D721Med (cell line): ENCODE measurements at regions not wholly inside any gene's neighbourhood (a gene's known extent, or its start where the extent isn't known, plus 50 kb on each side); places are given as distances from the start of the nearest gene placed in this dataset.

Source experiments
- DNase-seq: peaks from one replicate; pipeline ENCODE4 v3.0.0; 2011; ENCODE audit warnings: low spot score; ENCODE audit not compliant: insufficient read length
- FAIRE-seq: peaks from 2 replicates; lab custom pipeline; 2011; peaks lifted over from hg19 to GRCh38; lab: Jason Lieb, UNC
- CTCF ChIP-seq: IDR thresholded peaks from 2 replicates; pipeline ENCODE4 v1.5.1; 2012; ENCODE audit warnings: mild to moderate bottlenecking, control low read depth; ENCODE audit not compliant: insufficient read depth; ENCODE audit errors: missing control alignments

- DNase-seq (no peak), FAIRE-seq (no peak)
- no peak for TF ChIP-seq CTCF
These were observed 310.3 kb downstream of the EFNB2 start for GRCh38 chr13:106225126-106225525.

- FAIRE-seq, result no peak
- no peak for DNase-seq
- TF ChIP-seq CTCF, result no peak
These were observed 315.3 kb downstream of the EFNB2 start for GRCh38 chr13:106220211-106220610.

GRCh38 chr13:106213028-106213757 lies 322.3 kb downstream of the EFNB2 start:
- no peak for TF ChIP-seq CTCF
- DNase-seq, result no peak
- no peak for FAIRE-seq

GRCh38 chr13:106212386-106213010 lies 323.0 kb downstream of the EFNB2 start:
- DNase-seq, result no peak
- no peak for FAIRE-seq
- no peak for TF ChIP-seq CTCF

- FAIRE-seq (no peak), DNase-seq (no peak)
- TF ChIP-seq CTCF, result no peak
These were observed 325.1 kb downstream of the EFNB2 start for GRCh38 chr13:106210324-106210723.

GRCh38 chr13:106205871-106206270 lies 329.6 kb downstream of the EFNB2 start:
- FAIRE-seq (no peak), DNase-seq (no peak)
- no peak for TF ChIP-seq CTCF

GRCh38 chr13:106197496-106197895 lies 338.0 kb downstream of the EFNB2 start:
- DNase-seq (no peak), FAIRE-seq (no peak)
- no peak for TF ChIP-seq CTCF
